ENCODE measurements at regions not wholly inside any gene's neighbourhood (a gene's known extent, or its start where the extent isn't known, plus 50 kb on each side); places are given as distances from the start of the nearest gene placed in this dataset.
"Not testable (repeated sequence)": the region's sequence is repeated elsewhere in the genome, so short reads cannot be mapped to it uniquely, and the experiment has no call there.

GRCh38 chr15:92751528-92751927 is 96.0 kb upstream of the FAM174B start:
- no peak for FAIRE-seq
- no peak for DNase-seq (ENCODE audit: low spot score in 2 of 2)

DNA sequence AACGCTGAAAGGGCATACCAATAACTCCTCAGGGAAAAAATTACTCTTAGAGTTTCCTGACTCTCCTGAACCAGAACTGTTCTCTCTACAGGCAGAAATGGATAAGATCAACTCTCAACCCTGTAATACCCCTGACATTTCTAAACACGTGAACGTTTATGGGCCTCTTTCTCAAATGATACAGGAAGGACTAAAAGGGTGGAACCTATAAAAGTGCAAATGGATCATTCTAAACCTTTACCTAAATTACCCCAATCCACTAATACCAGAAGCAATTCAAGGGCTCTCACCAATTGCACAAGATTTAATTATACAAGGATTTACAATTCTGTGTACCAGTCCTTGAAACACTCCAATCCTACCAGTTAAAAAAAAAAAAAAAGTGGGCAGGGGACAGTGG is 98.0 kb upstream of the FAM174B start:
- no peak for DNase-seq (ENCODE audit: low spot score in 2 of 2)
- FAIRE-seq, result no peak

GRCh38 chr15:92763459-92763858 is 107.9 kb upstream of the FAM174B start:
- FAIRE-seq (no peak), DNase-seq (ENCODE audit: low spot score in 2 of 2) (no peak)

DNA sequence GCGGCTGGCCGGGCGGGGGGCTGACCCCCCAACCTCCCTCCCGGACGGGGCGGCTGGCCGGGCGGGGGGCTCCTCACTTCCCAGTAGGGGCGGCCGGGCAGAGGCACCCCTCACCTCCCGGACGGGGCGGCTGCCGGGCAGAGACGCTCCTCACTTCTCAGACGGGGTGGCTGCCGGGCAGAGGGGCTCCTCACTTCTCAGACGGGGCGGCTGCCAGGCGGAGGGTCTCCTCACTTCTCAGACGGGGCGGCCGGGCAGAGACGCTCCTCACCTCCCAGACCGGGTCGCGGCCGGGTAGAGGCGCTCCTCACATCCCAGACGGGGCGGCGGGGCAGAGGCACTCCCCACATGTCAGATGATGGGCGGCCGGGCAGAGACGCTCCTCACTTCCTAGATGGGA is 112.6 kb upstream of the FAM174B start:
- FAIRE-seq; DNase-seq (ENCODE audit: low spot score in 2 of 2): not testable (repeated sequence)

DNA sequence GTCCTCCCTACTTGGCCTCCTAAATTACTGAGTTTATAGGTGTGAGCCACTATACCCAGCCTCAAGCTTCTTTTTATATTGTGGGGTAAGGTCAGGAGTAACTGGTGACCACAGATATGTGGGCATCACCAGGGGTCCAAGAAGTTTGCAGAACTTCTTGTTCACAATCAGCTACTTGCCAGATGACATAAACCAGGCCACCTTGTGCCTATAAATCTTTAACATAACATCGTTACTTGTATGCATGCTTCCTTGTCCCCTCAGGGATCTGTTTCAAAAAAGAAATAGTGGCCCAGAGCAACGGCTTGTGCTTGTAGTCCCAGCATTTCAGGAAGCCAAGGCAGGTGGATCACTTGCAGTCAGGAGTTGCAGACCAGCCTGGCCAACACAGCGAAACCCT is 115.1 kb upstream of the FAM174B start:
- FAIRE-seq (no peak), DNase-seq (ENCODE audit: low spot score in 2 of 2) (no peak)

- FAIRE-seq, result no peak
- no peak for DNase-seq (ENCODE audit: low spot score in 2 of 2)
These were observed 116.5 kb upstream of the FAM174B start for GRCh38 chr15:92772061-92772460.

DNA sequence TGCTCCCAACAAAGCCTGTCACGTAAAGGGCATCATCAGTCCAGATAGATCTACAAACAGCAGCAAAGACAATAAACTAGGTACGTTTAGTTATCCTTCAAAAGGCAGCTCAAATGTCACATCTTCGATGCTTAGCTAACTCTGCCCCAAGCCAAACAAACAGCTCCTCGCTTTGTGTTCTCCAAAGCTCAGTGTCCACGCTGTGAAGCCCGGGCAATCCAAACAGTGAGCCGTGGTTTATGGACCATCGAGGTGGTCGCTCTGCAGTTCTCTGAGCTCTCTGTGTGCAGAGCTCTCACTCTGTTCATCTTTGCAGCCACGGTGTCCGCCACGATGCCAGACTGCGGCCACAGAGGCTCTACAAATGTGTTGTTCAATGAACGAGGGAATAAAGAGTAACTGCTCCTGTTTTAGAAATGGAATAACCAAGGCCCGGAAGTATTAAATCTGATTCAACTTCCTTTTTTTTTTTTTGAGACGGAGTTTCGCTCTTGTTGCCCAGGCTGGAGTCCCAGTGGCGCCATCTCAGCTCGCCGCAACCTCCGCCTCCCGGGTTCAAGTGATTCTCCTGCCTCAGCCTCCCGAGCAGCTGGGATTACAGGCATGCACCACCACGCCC is 117.2 kb upstream of the FAM174B start:
- DNase-seq (ENCODE audit: low spot score in 2 of 2), result no peak
- FAIRE-seq, result no peak

DNA sequence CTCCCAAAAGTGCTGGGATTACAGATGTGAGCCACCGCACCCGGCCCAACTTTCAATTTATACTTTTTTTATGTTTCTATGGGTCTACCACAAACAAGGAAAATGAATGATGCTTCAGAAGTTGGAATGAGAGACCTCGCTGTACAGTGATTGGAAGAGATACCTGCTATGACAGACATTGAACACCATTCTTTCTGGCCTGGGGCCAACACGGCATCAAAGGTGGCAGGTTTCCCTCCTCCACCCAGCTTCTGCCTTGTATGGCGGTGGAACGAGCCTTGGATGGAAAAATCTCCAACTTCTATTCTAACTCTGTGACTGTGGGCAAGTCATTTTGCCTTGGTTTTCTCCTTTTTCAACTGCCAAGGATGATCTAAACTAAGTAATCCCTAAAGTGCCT is 117.8 kb upstream of the FAM174B start:
- DNase-seq (ENCODE audit: low spot score in 2 of 2), result no peak
- no peak for FAIRE-seq

DNA sequence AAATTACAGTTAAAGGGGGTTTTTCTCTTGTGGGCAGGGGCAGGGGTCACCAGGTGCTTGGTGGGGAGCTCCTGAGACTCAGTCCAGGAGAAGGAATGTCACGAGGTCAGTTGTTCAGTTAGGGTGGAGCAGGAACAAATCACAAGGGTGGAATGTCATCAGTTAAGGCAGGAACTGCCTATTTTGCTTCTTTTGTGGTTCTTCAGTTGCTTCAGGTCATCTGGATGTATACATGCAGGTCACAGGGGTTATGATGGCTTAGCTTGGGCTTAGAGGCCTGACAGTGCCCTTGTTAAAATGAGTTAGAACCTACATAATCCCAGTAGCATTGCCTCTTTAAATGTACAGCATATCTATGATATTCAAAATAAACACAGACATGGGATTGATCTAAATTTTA is 120.2 kb upstream of the CHD2 start:
- no peak for DNase-seq (ENCODE audit: low spot score in 2 of 2)
- no peak for FAIRE-seq

- DNase-seq (ENCODE audit: low spot score in 2 of 2) (peak in 1 of 2 donors; percentile 54), FAIRE-seq (no peak)
These were observed 119.3 kb upstream of the CHD2 start for GRCh38 chr15:92780843-92781242.

DNA sequence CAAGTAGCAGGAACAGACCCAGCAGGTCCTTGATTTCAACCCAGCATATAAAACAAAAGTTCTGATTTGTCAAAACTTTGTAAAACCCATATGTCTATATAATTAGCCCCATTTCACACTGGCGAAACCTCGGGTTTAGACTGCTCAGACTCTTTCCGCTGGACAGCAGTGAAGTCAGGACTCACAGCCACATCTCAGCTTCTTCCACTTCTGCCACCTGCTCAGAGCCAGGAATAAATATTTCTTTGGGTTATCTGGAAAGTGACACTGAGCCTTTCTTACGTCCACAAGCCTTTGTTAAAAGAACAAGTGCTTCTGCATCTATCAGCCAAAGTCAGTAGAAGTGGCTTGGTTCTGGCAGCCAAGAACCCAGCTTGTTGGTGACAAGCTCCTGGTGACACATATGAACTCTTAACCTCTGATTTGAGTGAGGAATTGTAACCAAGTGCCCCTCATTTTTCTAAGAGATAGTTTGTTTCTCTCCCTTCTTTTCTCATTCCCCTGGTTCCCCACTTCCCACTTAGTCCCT is 118.1 kb upstream of the CHD2 start:
- FAIRE-seq (no peak), DNase-seq (ENCODE audit: low spot score in 2 of 2) (no peak)

GRCh38 chr15:92787116-92787515 is 113.0 kb upstream of the CHD2 start:
- FAIRE-seq, result no peak
- no peak for DNase-seq (ENCODE audit: low spot score in 2 of 2)

DNA sequence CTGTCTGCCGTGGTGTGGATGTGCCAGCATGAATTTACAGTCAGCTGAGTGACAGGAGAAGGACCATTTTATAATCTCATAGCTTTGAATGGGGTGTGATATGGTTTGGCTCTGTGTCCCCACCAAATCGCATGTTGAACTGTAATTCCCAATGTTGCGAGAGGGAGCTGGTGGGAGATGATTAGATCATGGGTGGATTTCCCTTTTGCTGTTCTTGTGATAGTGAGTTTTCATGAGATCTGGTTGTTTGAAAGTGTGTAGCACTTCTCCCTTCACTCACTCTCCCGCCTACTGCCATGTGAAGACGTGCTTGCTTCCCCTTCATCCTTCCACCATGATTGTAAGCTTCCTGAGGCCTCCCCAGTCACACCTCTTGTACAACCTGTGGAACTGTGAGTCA is 111.9 kb upstream of the CHD2 start:
- FAIRE-seq, result no peak
- no peak for DNase-seq (ENCODE audit: low spot score in 2 of 2)

- not testable (repeated sequence) for FAIRE-seq; DNase-seq (ENCODE audit: low spot score in 2 of 2)
These were observed 111.3 kb upstream of the CHD2 start for GRCh38 chr15:92788793-92789192.

- FAIRE-seq, result no peak
These were observed 103.9 kb upstream of the CHD2 start for GRCh38 chr15:92796161-92796611.

GRCh38 chr15:92797168-92798052 is 102.7 kb upstream of the CHD2 start:
- DNase-seq (ENCODE audit: low spot score in 2 of 2), result peak in 1 of 2 donors; percentile 45
- no peak for FAIRE-seq

More at GRCh38 chr15:92796161-92796611, 103.9 kb upstream of the CHD2 start:
- no peak for DNase-seq (ENCODE audit: low spot score in 2 of 2)

DNA sequence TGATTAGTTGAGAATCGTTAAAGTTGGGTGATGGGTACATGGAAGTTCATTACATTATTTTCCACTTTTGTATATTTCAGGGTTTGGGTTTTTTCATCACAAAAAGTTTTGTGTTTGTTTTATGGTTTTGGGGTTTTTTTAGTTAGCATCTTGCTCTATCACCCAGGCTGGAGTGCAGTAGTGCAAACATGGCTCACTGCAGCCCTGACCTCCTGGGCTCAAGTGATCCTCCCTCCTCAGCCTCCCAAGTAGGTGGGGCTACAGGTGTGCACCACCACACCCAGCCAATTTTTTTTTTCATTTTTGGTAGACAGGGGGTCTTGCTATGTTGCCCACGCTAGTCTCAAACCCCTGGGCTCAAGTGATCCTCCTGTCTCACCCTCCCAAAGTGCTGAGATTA is 100.1 kb upstream of the CHD2 start:
- FAIRE-seq (no peak), DNase-seq (ENCODE audit: low spot score in 2 of 2) (no peak)

DNA sequence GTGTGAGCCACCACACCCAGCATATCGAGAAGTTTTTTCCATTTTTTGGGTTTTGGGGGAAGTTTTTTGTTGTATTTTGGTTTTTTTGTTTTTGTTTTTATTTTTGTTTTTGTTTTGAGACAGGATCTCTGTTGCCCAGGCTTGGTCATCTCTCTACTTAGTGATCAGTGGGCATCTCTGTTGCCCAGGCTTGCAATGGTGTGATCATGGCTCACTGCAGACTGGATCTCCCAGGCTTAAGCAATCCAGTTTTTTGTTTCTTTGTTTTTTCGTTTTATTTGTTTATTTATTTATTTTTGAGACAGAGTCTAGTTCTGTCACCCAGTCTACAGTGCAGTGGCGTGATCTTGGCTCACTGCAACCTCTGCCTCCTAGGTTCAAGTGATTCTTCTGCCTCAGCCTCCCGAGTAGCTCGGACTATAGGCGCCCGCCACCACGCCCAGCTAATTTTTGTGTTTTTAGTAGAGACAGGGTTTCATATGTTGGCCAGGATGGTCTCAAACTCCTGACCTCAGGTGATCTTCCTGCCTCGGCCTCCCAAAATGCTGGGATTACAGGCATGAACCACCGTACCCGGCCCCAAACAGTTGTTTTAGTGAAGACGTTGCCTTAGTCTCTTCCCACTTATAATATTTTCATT is 99.6 kb upstream of the CHD2 start:
- not testable (repeated sequence) for FAIRE-seq; DNase-seq (ENCODE audit: low spot score in 2 of 2)

DNA sequence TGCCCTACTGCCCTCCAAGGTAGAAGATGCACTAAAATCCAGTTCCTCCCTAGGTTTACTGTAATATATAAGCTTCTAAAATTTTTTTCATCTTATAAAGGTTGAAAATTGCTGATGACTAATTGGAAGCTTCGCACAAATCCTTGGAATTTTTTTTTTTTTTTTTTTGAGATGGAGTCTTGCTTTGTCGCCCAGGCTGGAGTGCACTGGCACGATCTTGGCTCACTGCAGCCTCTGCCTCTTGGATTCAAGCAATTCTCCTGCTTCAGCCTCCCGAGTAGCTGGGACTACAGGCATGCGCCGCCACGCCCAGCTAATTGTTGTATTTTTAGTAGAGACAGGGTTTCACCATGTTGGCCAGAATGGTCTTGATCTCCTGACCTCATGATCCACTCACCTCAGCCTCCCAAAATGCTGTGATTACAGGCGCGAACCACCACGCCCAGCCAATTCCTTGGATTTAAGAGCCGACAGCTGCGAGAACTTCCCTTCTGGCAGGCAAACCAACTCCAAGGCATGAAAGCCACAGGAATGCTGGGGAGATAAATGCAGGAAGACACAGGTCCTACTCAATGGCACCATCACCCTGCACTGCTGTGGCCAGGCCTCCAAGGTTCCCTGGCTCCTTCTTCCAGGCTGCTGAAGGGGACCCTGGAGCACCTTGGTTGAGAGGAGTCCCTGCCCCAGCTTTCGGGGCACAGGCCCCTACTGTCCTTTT is 98.9 kb upstream of the CHD2 start:
- DNase-seq (ENCODE audit: low spot score in 2 of 2); FAIRE-seq: not testable (repeated sequence)

DNA sequence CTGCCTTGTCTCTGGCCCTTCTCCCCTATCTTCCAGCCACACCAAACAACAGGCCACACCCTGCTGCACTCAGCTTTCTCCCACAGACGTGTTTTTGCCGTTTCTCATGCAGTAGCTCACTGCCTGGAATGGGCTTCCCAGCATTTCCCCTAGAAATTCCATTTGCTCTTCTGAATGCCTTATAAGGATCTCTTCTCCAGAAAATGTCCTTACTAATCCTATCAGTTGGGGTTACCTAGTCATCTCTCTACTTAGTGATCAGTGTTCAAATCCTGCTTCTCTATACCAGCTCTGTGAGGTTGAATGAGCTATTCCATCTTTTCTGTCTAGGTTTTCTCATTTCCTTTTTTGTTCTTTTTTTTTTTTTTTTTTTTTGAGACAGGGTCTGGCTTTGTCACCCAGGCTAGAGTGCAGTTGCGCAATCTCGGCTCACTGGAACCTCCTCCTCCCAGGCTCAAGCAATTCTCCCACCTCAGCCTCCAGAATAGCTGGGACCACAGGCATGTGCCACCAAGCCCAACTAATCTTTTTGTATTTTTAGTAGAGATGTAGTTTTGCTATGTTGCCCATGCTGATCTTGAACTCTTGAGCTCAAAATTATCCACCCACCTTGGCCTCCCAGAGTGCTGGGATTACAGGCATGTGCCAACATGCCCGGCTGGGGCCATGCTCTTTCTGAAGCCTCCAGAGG is 98.2 kb upstream of the CHD2 start:
- FAIRE-seq, result no peak
- DNase-seq (ENCODE audit: low spot score in 2 of 2), result no peak

Data from frontal cortex (tissue), 3 donors.